ENCODE measurements at regions not wholly inside any gene's neighbourhood (a gene's known extent, or its start where the extent isn't known, plus 50 kb on each side); places are given as distances from the start of the nearest gene placed in this dataset.

DNA sequence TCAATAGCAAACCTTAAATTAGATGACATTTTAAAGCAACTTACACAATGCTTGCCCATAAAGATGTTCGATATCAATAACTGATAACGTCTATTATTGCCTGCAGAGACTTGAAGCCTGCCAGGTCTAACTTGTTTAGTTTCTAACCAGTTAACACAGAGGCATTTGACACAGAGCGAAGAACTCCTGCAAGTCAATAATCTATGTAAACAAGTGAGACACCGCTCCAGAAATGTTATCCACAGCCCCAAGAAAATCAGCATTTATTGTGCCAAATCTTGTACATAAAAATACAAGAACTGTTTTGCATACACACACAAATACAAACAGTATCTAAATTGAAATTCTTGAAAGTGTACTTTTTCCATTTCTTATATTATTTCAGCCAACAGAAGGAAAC lies 236.0 kb upstream of the DIO3 start:
- H3K4me3 ChIP-seq (replicated peaks in 1 of 3; ENCODE audit: insufficient read depth in 1 of 3, low read depth in 1 of 3, low read length in 3 of 3) = no peak overlapping the region
- FAIRE-seq (no peak), DNase-seq (ENCODE audit: low read depth, low spot score) (no peak)
- H3K27me3 ChIP-seq (ENCODE audit: control insufficient read depth in 2 of 2, insufficient read depth in 2 of 2, low read length in 2 of 2) = no peaks in the 10 kb centered on the region
- no TSS peak for BruUV-seq (replicated peaks)
- no peaks in the 10 kb centered on the region for H3K36me3 ChIP-seq (ENCODE audit: control insufficient read depth in 2 of 2, extremely low read depth in 1 of 2, insufficient read depth in 2 of 2, low read length in 2 of 2)
- POLR2A ChIA-PET = no interaction called here
- no peaks in the 10 kb centered on the region for H3K4me1 ChIP-seq (ENCODE audit: control insufficient read depth, extremely low read depth, insufficient read depth, low read length)
- H2AFZ ChIP-seq (ENCODE audit: low read depth, low read length) = no peak overlapping the region
- H4K20me1 ChIP-seq (replicated peaks; ENCODE audit: control insufficient read depth, extremely low read depth, insufficient read depth, low read length) = no peaks in the 10 kb centered on the region
- no peak overlapping the region for H3K27ac ChIP-seq (ENCODE audit: insufficient read depth, low read depth, low read length)
- H3K9me3 ChIP-seq (replicated peaks; ENCODE audit: control insufficient read depth, insufficient read depth, low read length) = no peaks in the 10 kb centered on the region
- CTCF ChIA-PET = no interaction called here
- intact Hi-C loops (cut with micrococcal nuclease) = no loop called here
- no peaks in the 10 kb centered on the region for H3K79me2 ChIP-seq (ENCODE audit: control insufficient read depth, insufficient read depth, low read length)
- no peaks in the 10 kb centered on the region for H3K9me1 ChIP-seq (replicated peaks; ENCODE audit: control insufficient read depth, extremely low read depth, insufficient read depth, low read length)
- H3K9ac ChIP-seq (replicated peaks; ENCODE audit: extremely low read depth, insufficient read depth, low read length) = no peak overlapping the region
- no peak for TF ChIP-seq POLR2AphosphoS5 (IDR thresholded peaks at IDR 0.05; ENCODE audit: insufficient read depth, low read depth, low read length)
- TF ChIP-seq FOS (IDR thresholded peaks at IDR 0.05; ENCODE audit: borderline replicate concordance, insufficient read depth, low read length) = no peak
- TF ChIP-seq GATA2 (IDR thresholded peaks at IDR 0.05; ENCODE audit: insufficient read depth, insufficient read length, low read depth, low read length) = no peak
- TF ChIP-seq POLR2A (IDR thresholded peaks at IDR 0.05; ENCODE audit: low read depth, low read length) = no peak
- H3K4me2 ChIP-seq (ENCODE audit: insufficient read depth, low read length) = no peak overlapping the region
- dilution Hi-C loops (cut with MboI; ENCODE audit: extremely low pct_ligation_motif_present, low sequenced_read_pairs) = no loop called here

DNA sequence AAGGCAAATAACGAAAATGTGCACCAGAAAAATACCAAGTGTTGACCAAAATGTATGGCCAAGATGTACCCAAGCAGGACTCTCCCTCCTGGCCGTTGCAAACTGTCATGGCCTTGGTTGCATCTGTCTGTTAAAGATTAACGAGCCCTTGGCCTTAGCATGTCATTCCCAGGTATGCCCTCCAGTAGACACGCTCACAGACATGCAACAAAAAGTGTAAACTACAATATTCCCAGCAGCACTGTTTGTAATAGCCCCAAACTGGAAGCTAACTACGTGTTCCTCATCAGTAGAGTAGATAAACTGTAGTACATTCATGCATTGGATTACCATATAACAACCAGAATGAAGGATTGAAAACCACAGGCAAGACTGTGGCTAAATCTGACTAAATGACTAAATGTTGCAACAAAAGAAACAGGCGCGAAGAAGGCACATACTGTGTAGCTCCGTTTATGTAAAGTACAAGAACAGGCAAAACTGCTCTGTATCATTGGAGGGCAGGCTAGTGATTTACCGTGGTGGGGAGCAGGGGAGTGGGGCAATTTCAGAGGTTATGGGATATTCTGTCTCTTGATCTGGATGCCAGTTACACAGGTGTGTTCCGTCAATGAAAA lies 232.8 kb upstream of the DIO3 start:
- Histone ChIP-seq H4K20me1 (replicated peaks; ENCODE audit: control insufficient read depth, extremely low read depth, insufficient read depth, low read length) (no peaks in the 10 kb centered on the region), H3K36me3 (ENCODE audit: control insufficient read depth in 2 of 2, extremely low read depth in 1 of 2, insufficient read depth in 2 of 2, low read length in 2 of 2) (no peaks in the 10 kb centered on the region), H3K4me2 (ENCODE audit: insufficient read depth, low read length) (no peak overlapping the region), H3K9ac (replicated peaks; ENCODE audit: extremely low read depth, insufficient read depth, low read length) (no peak overlapping the region), H2AFZ (ENCODE audit: low read depth, low read length) (no peak overlapping the region), H3K27ac (ENCODE audit: insufficient read depth, low read depth, low read length) (no peak overlapping the region), H3K9me1 (replicated peaks; ENCODE audit: control insufficient read depth, extremely low read depth, insufficient read depth, low read length) (no peaks in the 10 kb centered on the region), H3K79me2 (ENCODE audit: control insufficient read depth, insufficient read depth, low read length) (no peaks in the 10 kb centered on the region), H3K27me3 (ENCODE audit: control insufficient read depth in 2 of 2, insufficient read depth in 2 of 2, low read length in 2 of 2) (no peaks in the 10 kb centered on the region), H3K4me3 (replicated peaks in 1 of 3; ENCODE audit: insufficient read depth in 1 of 3, low read depth in 1 of 3, low read length in 3 of 3) (no peak overlapping the region), H3K9me3 (replicated peaks; ENCODE audit: control insufficient read depth, insufficient read depth, low read length) (no peaks in the 10 kb centered on the region), H3K4me1 (ENCODE audit: control insufficient read depth, extremely low read depth, insufficient read depth, low read length) (no peaks in the 10 kb centered on the region)
- TF ChIP-seq POLR2A (IDR thresholded peaks at IDR 0.05; ENCODE audit: low read depth, low read length) (no peak), MYC (IDR thresholded peaks at IDR 0.05; ENCODE audit: low read depth, low read length) (no peak)
- FAIRE-seq (no peak), DNase-seq (ENCODE audit: low read depth, low spot score) (no peak)
- BruUV-seq (replicated peaks) = no TSS peak
- dilution Hi-C loops (cut with MboI; ENCODE audit: extremely low pct_ligation_motif_present, low sequenced_read_pairs) (no loop called here), intact Hi-C loops (cut with micrococcal nuclease) (no loop called here)
- POLR2A ChIA-PET = no interaction called here
- CTCF ChIA-PET = interaction anchor here (1.0 kb wide), 1 partner anchor 10 kb away, joined by 4 read pairs; no protein-coding TSS in a partner anchor

Measured in endothelial cell of umbilical vein (primary cell).